HG03095 (cell line): ENCODE measurements at regions not wholly inside any gene's neighbourhood (a gene's known extent, or its start where the extent isn't known, plus 50 kb on each side); places are given as distances from the start of the nearest gene placed in this dataset.
"Not testable (repeated sequence)": the region's sequence is repeated elsewhere in the genome, so short reads cannot be mapped to it uniquely, and the experiment has no call there.

ENCODE experiments used
- ATAC-seq: cut with Tn5 transposase; IDR thresholded peaks from one replicate; pipeline ENCODE4 v1.9.1; 2021; ENCODE audit warnings: moderate library complexity; ENCODE audit not compliant: unreplicated experiment

GRCh38 chr4:155592179-155592937 lies 74.3 kb upstream of the GUCY1A1 start:
- ATAC-seq: no peak

- no peak for ATAC-seq
These were observed 74.9 kb upstream of the GUCY1A1 start for GRCh38 chr4:155591738-155592143.

- ATAC-seq: no peak
These were observed 75.7 kb upstream of the GUCY1A1 start for GRCh38 chr4:155590796-155591585.

- ATAC-seq: no peak
These were observed 78.2 kb upstream of the GUCY1A1 start for GRCh38 chr4:155588437-155588836.

- ATAC-seq: no peak
These were observed 78.9 kb upstream of the GUCY1A1 start for GRCh38 chr4:155587766-155588165.

- no peak for ATAC-seq
These were observed 83.6 kb upstream of the GUCY1A1 start for GRCh38 chr4:155582971-155583437.

GRCh38 chr4:155582041-155582440 lies 84.6 kb upstream of the GUCY1A1 start:
- ATAC-seq: no peak

- ATAC-seq: no peak
These were observed 87.8 kb upstream of the GUCY1A1 start for GRCh38 chr4:155578726-155579370.

GRCh38 chr4:155578219-155578618 lies 88.4 kb upstream of the GUCY1A1 start:
- ATAC-seq: no peak

- ATAC-seq: not testable (repeated sequence)
These were observed 92.3 kb upstream of the GUCY1A1 start for GRCh38 chr4:155574329-155574728.

GRCh38 chr4:155573126-155573525 lies 93.5 kb upstream of the GUCY1A1 start:
- no peak for ATAC-seq

- no peak for ATAC-seq
These were observed 94.4 kb upstream of the GUCY1A1 start for GRCh38 chr4:155572106-155572703.

GRCh38 chr4:155571184-155571944 lies 95.3 kb upstream of the GUCY1A1 start:
- ATAC-seq: no peak

- ATAC-seq: no peak
These were observed 96.0 kb upstream of the GUCY1A1 start for GRCh38 chr4:155570661-155571060.

GRCh38 chr4:155569960-155570515 lies 96.6 kb upstream of the GUCY1A1 start:
- ATAC-seq: no peak

GRCh38 chr4:155569471-155569870 lies 97.2 kb upstream of the GUCY1A1 start:
- ATAC-seq: no peak

GRCh38 chr4:155568641-155569220 lies 97.9 kb upstream of the GUCY1A1 start:
- no peak for ATAC-seq

GRCh38 chr4:155566354-155566753 lies 100.3 kb upstream of the GUCY1A1 start:
- ATAC-seq: no peak

GRCh38 chr4:155565776-155566175 lies 100.9 kb upstream of the GUCY1A1 start:
- ATAC-seq: no peak

GRCh38 chr4:155565330-155565729 lies 101.3 kb upstream of the GUCY1A1 start:
- ATAC-seq: no peak
